Pancreas (tissue), 10 donors: ENCODE measurements at regions not wholly inside any gene's neighbourhood (a gene's known extent, or its start where the extent isn't known, plus 50 kb on each side); places are given as distances from the start of the nearest gene placed in this dataset.
"Not testable (repeated sequence)": the region's sequence is repeated elsewhere in the genome, so short reads cannot be mapped to it uniquely, and the experiment has no call there.

Experiments used
- ATAC-seq, 4 donors: fragments of 200-7000 bp; cut with Tn5 transposase; one replicate each; pipeline versions ENCODE4 v1.8.0 to v1.9.1; 2020; ENCODE audit warnings: mild to moderate bottlenecking in 4 of 4, moderate library complexity in 4 of 4
- DNase-seq, 6 donors: peaks; one replicate each; pipeline ENCODE4 v3.0.0-alpha.2; 2020
- FAIRE-seq: peaks from 2 replicates; lab custom pipeline; 2012; peaks lifted over from hg19 to GRCh38; lab: Jason Lieb, UNC
- H3K27ac ChIP-seq, 4 donors: fragments of 200-600 bp; sonication (generic); 1 replicate in 3 of 4; 2 replicates in 1 of 4; pipeline versions ENCODE4 v1.5.0 to v1.8.0; 2020
- H3K27me3 ChIP-seq, 4 donors: fragments of 200-600 bp; one replicate each; pipeline ENCODE4 v1.8.0; 2021
- H3K36me3 ChIP-seq, 3 donors: fragments of 200-600 bp; sonication (generic) in 1 of 3; one replicate each; pipeline versions ENCODE4 v1.5.0 to v1.8.0; 2020 to 2021
- H3K4me1 ChIP-seq, 3 donors: fragments of 200-600 bp; one replicate each; pipeline ENCODE4 v1.8.0; 2021
- H3K4me3 ChIP-seq, 4 donors: fragments of 200-600 bp; sonication (generic) in 2 of 4; one replicate each; pipeline versions ENCODE4 v1.5.0 to v1.8.0; 2020 to 2021
- H3K9me3 ChIP-seq, 4 donors: fragments of 200-600 bp; one replicate each; pipeline ENCODE4 v1.8.0; 2021
- CTCF ChIP-seq, 4 donors: fragments of 200-600 bp; sonication (generic) in 3 of 4; IDR thresholded peaks; one replicate each; pipeline versions ENCODE4 v1.5.0 to v1.8.0; 2021; ENCODE audit warnings: antibody characterized with exemption in 4 of 4
- WGBS, 2 donors: extraction: QIAGEN DNeasy Blood & Tissue Kit; methylation state at CpG; one replicate each; pipeline ENCODE4 v1.1.7; 2013; 5-methylcytosine and 5-hydroxymethylcytosine counted together
- intact Hi-C, 3 donors: fragments of 100-400 bp; cut with DNase I; formaldehyde crosslinking; loops; one replicate each; pipeline versions ENCODE4 v1.11.1 to v1.14.2; 2022
- donor health status: healthy with polysubstance abuse.
- donor health status: DM: no; HTN: no; CAD: no; lungs with moderate emphysema.
- donor health status: DM: no; HTN: no; CAD: no.
- donor health status: control.
- donor health status: control.
- donor health status: Bipolar disorder and iron deficiency.
- donor health status: DM: yes; HTN: yes; CAD: no.
- donor health status: DM: no; HTN: no; CAD: no.
- donor health status: DM: no; HTN: no; CAD: no.
- donor health status: DM: yes; HTN: yes; CAD: no.

GRCh38 chr1:233805786-233806185 lies 98.7 kb upstream of the SLC35F3 start:
- Histone ChIP-seq H3K4me3 (no peak overlapping the region), H3K27me3 (peaks cover 0 to 5% (median 0%) of the 10 kb centered on the region in 4 donors), H3K9me3 (no peaks in the 10 kb centered on the region), H3K27ac (no peak overlapping the region), H3K36me3 (no peaks in the 10 kb centered on the region), H3K4me1 (no peaks in the 10 kb centered on the region)
- DNase-seq (no peak), FAIRE-seq (no peak), ATAC-seq (no peak)
- 79 to 86% methylated on average over 2 of the region's 2 CpGs for WGBS, 2 donors
- intact Hi-C loops: no loop called here
- TF ChIP-seq CTCF (IDR thresholded peaks at IDR 0.05): no peak

GRCh38 chr1:233815357-233815756 lies 89.1 kb upstream of the SLC35F3 start:
- intact Hi-C loops: no loop called here
- DNase-seq (no peak), ATAC-seq (no peak), FAIRE-seq (no peak)
- no peaks in the 10 kb centered on the region for H3K4me1 ChIP-seq
- H3K27ac ChIP-seq: no peak overlapping the region
- 42 to 46% methylated on average over 1 of the region's 1 CpG for WGBS, 2 donors
- H3K36me3 ChIP-seq: no peaks in the 10 kb centered on the region
- no peaks in the 10 kb centered on the region for H3K27me3 ChIP-seq
- no peak overlapping the region for H3K4me3 ChIP-seq
- H3K9me3 ChIP-seq: no peaks in the 10 kb centered on the region
- TF ChIP-seq CTCF (IDR thresholded peaks at IDR 0.05): no peak

- ATAC-seq (no peak), DNase-seq (no peak), FAIRE-seq (no peak)
- no peak overlapping the region for H3K27ac ChIP-seq
- H3K36me3 ChIP-seq: no peaks in the 10 kb centered on the region
- no peaks in the 10 kb centered on the region for H3K4me1 ChIP-seq
- intact Hi-C loops: no loop called here
- H3K9me3 ChIP-seq: no peaks in the 10 kb centered on the region
- H3K4me3 ChIP-seq: no peak overlapping the region
- TF ChIP-seq CTCF (IDR thresholded peaks at IDR 0.05): no peak
- WGBS, 2 donors: 71 to 73% methylated on average over 3 of the region's 3 CpGs
- H3K27me3 ChIP-seq: no peaks in the 10 kb centered on the region
Observed at GRCh38 chr1:233815865-233816264, 88.6 kb upstream of the SLC35F3 start.

- no peaks in the 10 kb centered on the region for H3K4me1 ChIP-seq
- H3K27me3 ChIP-seq: no peaks in the 10 kb centered on the region
- no peak overlapping the region for H3K4me3 ChIP-seq
- H3K27ac ChIP-seq: no peak overlapping the region
- no peaks in the 10 kb centered on the region for H3K36me3 ChIP-seq
- no peaks in the 10 kb centered on the region for H3K9me3 ChIP-seq
- DNase-seq: no peak
- no peak for TF ChIP-seq CTCF (IDR thresholded peaks at IDR 0.05)
- no peak for FAIRE-seq
- 58% methylated on average over 2 of the region's 2 CpGs for WGBS, 2 donors
- ATAC-seq: no peak
- intact Hi-C loops: no loop called here
Observed at GRCh38 chr1:233816348-233816747, 88.1 kb upstream of the SLC35F3 start.

- Histone ChIP-seq H3K27ac (no peak overlapping the region), H3K27me3 (no peaks in the 10 kb centered on the region), H3K4me1 (no peaks in the 10 kb centered on the region), H3K9me3 (no peaks in the 10 kb centered on the region), H3K36me3 (no peaks in the 10 kb centered on the region), H3K4me3 (no peak overlapping the region)
- FAIRE-seq (no peak), DNase-seq (no peak), ATAC-seq (no peak)
- TF ChIP-seq CTCF (IDR thresholded peaks at IDR 0.05): no peak
- WGBS, 2 donors: 54 to 59% methylated on average over 1 of the region's 1 CpG
- intact Hi-C loops: no loop called here
Observed at GRCh38 chr1:233819042-233819441, 85.4 kb upstream of the SLC35F3 start.

- intact Hi-C loops, H3K27me3 ChIP-seq, H3K36me3 ChIP-seq, ATAC-seq, H3K27ac ChIP-seq, DNase-seq, FAIRE-seq, H3K9me3 ChIP-seq, H3K4me1 ChIP-seq, H3K4me3 ChIP-seq: not testable (repeated sequence)
- WGBS, 2 donors: 68 to 71% methylated on average over 2 of the region's 2 CpGs
Observed at GRCh38 chr1:233824179-233824578, 80.3 kb upstream of the SLC35F3 start.

- H3K27ac ChIP-seq, H3K27me3 ChIP-seq, intact Hi-C loops, DNase-seq, H3K9me3 ChIP-seq, H3K4me3 ChIP-seq, ATAC-seq, H3K36me3 ChIP-seq, H3K4me1 ChIP-seq, FAIRE-seq: not testable (repeated sequence)
- 52 to 53% methylated on average over 2 of the region's 2 CpGs for WGBS, 2 donors
Observed at GRCh38 chr1:233827937-233828336, 76.5 kb upstream of the SLC35F3 start.
